DND-41 (cell line): ENCODE measurements at regions not wholly inside any gene's neighbourhood (a gene's known extent, or its start where the extent isn't known, plus 50 kb on each side); places are given as distances from the start of the nearest gene placed in this dataset.

Experiments
- CTCF ChIP-seq: IDR thresholded peaks from 2 replicates; pipeline ENCODE4 v1.5.1; 2012; ENCODE audit warnings: borderline replicate concordance, low read length, moderate library complexity, mild to moderate bottlenecking; ENCODE audit not compliant: poor library complexity, severe bottlenecking; ENCODE audit errors: extremely low read depth
- EZH2 ChIP-seq: IDR thresholded peaks from 3 replicates; pipeline ENCODE4 v1.6.1; 2012; ENCODE audit warnings: borderline replicate concordance, low read depth, mild to moderate bottlenecking, moderate library complexity, low read length, inconsistent platforms; ENCODE audit not compliant: severe bottlenecking

GRCh38 chr3:109874896-109875708 lies 537.8 kb upstream of the DPPA4 start:
- TF ChIP-seq EZH2 = no peak
- TF ChIP-seq CTCF = no peak
